K562 (cell line): ENCODE measurements at regions not wholly inside any gene's neighbourhood (a gene's known extent, or its start where the extent isn't known, plus 50 kb on each side); places are given as distances from the start of the nearest gene placed in this dataset.
A peak's percentile ranks its signal among the peaks of the same experiment; 100 is the strongest.

Experiments
- ATAC-seq: fragments of 200-7000 bp; cut with Tn5 transposase; 3 replicates; pipeline ENCODE4 v1.9.1; 2020; ENCODE audit warnings: moderate library complexity
- BruUV-seq: library from RNA; stranded (reverse); fragments of 400-500 nt; replicated peaks from 2 replicates; lab custom pipeline; 2021; lab: Mats Ljungman, UMichigan
- CTCF ChIA-PET: fragments of 300-600 bp; formaldehyde crosslinking; extraction: SDS; loops from one replicate; lab custom pipeline; 2021; ENCODE audit warnings: low intra/inter-chr PET ratio; lab: Yijun Ruan, JAX
- POLR2A ChIA-PET: fragments of 300-600, 350-650 bp; sonication (Branson Sonifier 250); formaldehyde crosslinking; extraction: SDS; loops from one replicate; lab custom pipeline; 2021; ENCODE audit warnings: antibody characterized with exemption, inconsistent platforms; lab: Yijun Ruan, JAX
- DNase-seq, 4 experiments: peaks; one replicate each; pipeline versions ENCODE4 v3.0.0 to v3.0.0-alpha.2; 2011 to 2018; ENCODE audit warnings: low spot score in 3 of 4, mixed read lengths in 3 of 4; ENCODE audit errors: extremely low read depth in 1 of 4
- FAIRE-seq: peaks from 2 replicates; lab custom pipeline; 2011; peaks lifted over from hg19 to GRCh38; lab: Jason Lieb, UNC
- H2AFZ ChIP-seq: 2 replicates; pipeline ENCODE4 v1.6.0; 2011; ENCODE audit warnings: low read depth, low read length, control low read depth, inconsistent platforms
- H3K27ac ChIP-seq: fragments of 200-600 bp; 3 replicates; pipeline ENCODE4 v1.8.0; 2011; ENCODE audit warnings: low read depth, mild to moderate bottlenecking, control low read depth, inconsistent platforms, low read length, moderate library complexity, mixed read lengths; ENCODE audit errors: extremely low read depth
- H3K27me3 ChIP-seq, 2 experiments: fragments of 300-600 bp in 1 of 2; 2 replicates in 1 of 2; 3 replicates in 1 of 2; pipeline versions ENCODE4 v1.6.0 to v1.8.0; 2011; ENCODE audit warnings: inconsistent platforms in 2 of 2, low read length in 2 of 2, mild to moderate bottlenecking in 1 of 2, mixed read lengths in 1 of 2, moderate library complexity in 1 of 2; ENCODE audit not compliant: control insufficient read depth in 2 of 2, insufficient read depth in 2 of 2
- H3K36me3 ChIP-seq: fragments of 300-600 bp; 3 replicates; pipeline ENCODE4 v1.8.0; 2011; ENCODE audit warnings: mild to moderate bottlenecking, low read length, inconsistent platforms; ENCODE audit not compliant: control insufficient read depth, insufficient read depth
- H3K4me1 ChIP-seq, 2 experiments: fragments of 200-600 bp in 1 of 2; replicated peaks in 1 of 2; 2 replicates in 1 of 2; 3 replicates in 1 of 2; pipeline versions ENCODE4 v1.5.1 to v1.8.0; 2011; ENCODE audit warnings: inconsistent platforms in 2 of 2, low read length in 2 of 2, mild to moderate bottlenecking in 1 of 2, mixed read lengths in 1 of 2, moderate library complexity in 1 of 2; ENCODE audit not compliant: control insufficient read depth in 2 of 2, insufficient read depth in 2 of 2
- H3K4me2 ChIP-seq: 2 replicates; pipeline ENCODE4 v1.6.1; 2011; ENCODE audit warnings: low read length, control low read depth, inconsistent platforms, mixed read lengths; ENCODE audit not compliant: insufficient read depth
- H3K4me3 ChIP-seq: fragments of 200-600 bp; sonication (generic), shearing (Covaris generic); 2 replicates; pipeline ENCODE4 v1.5.1; 2016; ENCODE audit warnings: control low read depth, inconsistent platforms
- H3K79me2 ChIP-seq: fragments of 200-600 bp; 3 replicates; pipeline ENCODE4 v1.8.0; 2011; ENCODE audit warnings: low read length, inconsistent platforms; ENCODE audit not compliant: control insufficient read depth, insufficient read depth
- H3K9ac ChIP-seq, 2 experiments: 2 replicates each; pipeline versions ENCODE4 v1.6.0 to v1.6.1; 2011; ENCODE audit warnings: low read depth in 2 of 2, low read length in 2 of 2, control low read depth in 1 of 2, inconsistent platforms in 1 of 2, mild to moderate bottlenecking in 1 of 2, mixed read lengths in 1 of 2; ENCODE audit not compliant: insufficient read depth in 1 of 2
- H3K9me1 ChIP-seq: one replicate; pipeline ENCODE4 v1.6.0; 2011; ENCODE audit warnings: inconsistent platforms, mild to moderate bottlenecking, low read length, moderate library complexity; ENCODE audit not compliant: control insufficient read depth, insufficient read depth
- H3K9me3 ChIP-seq: replicated peaks from 2 replicates; pipeline ENCODE4 v1.5.1; 2011; ENCODE audit warnings: low read depth, low read length, inconsistent platforms; ENCODE audit not compliant: control insufficient read depth, insufficient read depth
- H4K20me1 ChIP-seq: replicated peaks from 2 replicates; pipeline ENCODE4 v1.6.1; 2011; ENCODE audit warnings: low read length, inconsistent platforms, mixed read lengths; ENCODE audit not compliant: control insufficient read depth, insufficient read depth
- CEBPG ChIP-seq, 3 experiments: fragments of 200-800 bp in 1 of 3; sonication (Bioruptor generic) in 1 of 3; sonication (generic) in 1 of 3; formaldehyde crosslinking in 1 of 3; IDR thresholded peaks in 2 of 3; conservative IDR thresholded peaks in 1 of 3; 2 replicates each; pipeline versions ENCODE4 v1.6.1 to v1.8.0; 2016 to 2022; ENCODE audit warnings: missing compliant biosample characterization in 2 of 3, missing genetic modification characterization in 2 of 3, mild to moderate bottlenecking in 1 of 3, missing genetic modification reagents in 1 of 3
- DIDO1 ChIP-seq: fragments of 450-650 bp; IDR thresholded peaks from 2 replicates; pipeline ENCODE4 v1.6.1; 2016; ENCODE audit warnings: low read depth, missing biosample characterization, missing genetic modification characterization
- NFIC ChIP-seq: fragments of 450-650 bp; IDR thresholded peaks from 2 replicates; pipeline ENCODE4 v1.6.1; 2017; ENCODE audit warnings: mild to moderate bottlenecking, inconsistent platforms
- SPI1 ChIP-seq: IDR thresholded peaks from 2 replicates; pipeline ENCODE4 v1.6.1; 2011; ENCODE audit warnings: low read depth, low read length, control low read depth, borderline replicate concordance
- ZC3H8 ChIP-seq: fragments of 450-650 bp; IDR thresholded peaks from 2 replicates; pipeline ENCODE4 v1.6.1; 2017
- WGBS: fragments of 100-300 bp; shearing (Covaris generic); methylation state at CpG from one replicate; pipeline ENCODE4 v1.1.6; 2016; ENCODE audit warnings: low coverage, mixed read lengths; ENCODE audit not compliant: insufficient coverage; ENCODE audit errors: missing lambda C conversion rate; 5-methylcytosine and 5-hydroxymethylcytosine counted together
- in situ Hi-C: fragments of 300-500 bp; cut with MboI; formaldehyde crosslinking; loops from 4 replicates; pipeline ENCODE4 v1.15.0; 2018; ENCODE audit warnings: inconsistent platforms, mixed read lengths
- intact Hi-C: fragments of 100-400 bp; cut with micrococcal nuclease; formaldehyde crosslinking; loops from 2 replicates; pipeline ENCODE4 v1.14.2; 2022
- TF ChIP-seq, protein P1 (sequence below): sonication (generic); formaldehyde crosslinking; IDR thresholded peaks from 2 replicates; pipeline ENCODE4 v1.8.0; 2022; ENCODE audit warnings: missing genetic modification reagents, mild to moderate bottlenecking, moderate library complexity, borderline replicate concordance

DNA sequence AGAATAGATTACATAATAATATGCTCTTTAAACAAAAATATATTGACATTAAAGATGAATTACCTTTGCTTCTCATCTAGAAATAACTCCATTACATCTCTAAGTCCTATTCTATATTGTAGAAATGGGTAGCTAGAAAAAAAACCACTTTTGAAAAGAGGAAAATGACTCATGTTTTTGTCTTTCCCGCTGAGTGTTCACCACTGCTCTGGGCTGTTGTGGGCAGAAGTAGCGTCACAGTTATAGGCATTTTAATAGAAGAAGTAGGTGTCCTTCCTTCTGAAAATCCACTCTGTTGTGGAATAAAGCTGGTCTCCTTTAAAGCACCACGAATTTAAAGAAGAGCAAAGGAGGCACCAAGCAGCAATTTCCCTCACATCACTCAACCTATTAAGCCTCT is 117.6 kb upstream of the NFE2L3 start:
- Histone ChIP-seq H3K9me1 (no peaks in the 10 kb centered on the region), H3K36me3 (no peaks in the 10 kb centered on the region), H2AFZ (no peak overlapping the region), H3K4me1 (no peaks in the 10 kb centered on the region), H3K27ac (no peak overlapping the region), H4K20me1 (no peaks in the 10 kb centered on the region), H3K9me3 (no peaks in the 10 kb centered on the region), H3K4me3 (no peak overlapping the region), H3K27me3 (peaks cover 11 to 23% of the 10 kb centered on the region in 2 experiments; a peak in 4 of 5 replicates), H3K9ac (no peak overlapping the region), H3K79me2 (no peaks in the 10 kb centered on the region), H3K4me2 (no peak overlapping the region)
- in situ Hi-C loops, result no loop called here
- ChIA-PET CTCF (no interaction called here), POLR2A (no interaction called here)
- TF ChIP-seq, protein P1, sequence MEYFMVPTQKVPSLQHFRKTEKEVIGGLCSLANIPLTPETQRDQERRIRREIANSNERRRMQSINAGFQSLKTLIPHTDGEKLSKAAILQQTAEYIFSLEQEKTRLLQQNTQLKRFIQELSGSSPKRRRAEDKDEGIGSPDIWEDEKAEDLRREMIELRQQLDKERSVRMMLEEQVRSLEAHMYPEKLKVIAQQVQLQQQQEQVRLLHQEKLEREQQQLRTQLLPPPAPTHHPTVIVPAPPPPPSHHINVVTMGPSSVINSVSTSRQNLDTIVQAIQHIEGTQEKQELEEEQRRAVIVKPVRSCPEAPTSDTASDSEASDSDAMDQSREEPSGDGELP (CRISPR knock-in tag), result no peak
- no peak for TF ChIP-seq CEBPG (CRISPR knock-in tag; IDR thresholded peaks at IDR 0.05)
- TF ChIP-seq CEBPG (tag; conservative IDR thresholded peaks at IDR 0.05 in 1 of 2, IDR thresholded peaks at IDR 0.05 in 1 of 2), result 0 out of 4 replicates have a peak, but pooled peaks of 1 of the 2 experiments have one; percentile 2
- TF ChIP-seq DIDO1 (tag), result no peak
- TF ChIP-seq ZC3H8, result no peak
- intact Hi-C loops, result no loop called here
- 0% methylated on average over 3 of the region's 3 CpGs for WGBS
- FAIRE-seq, result no peak
- no TSS peak for BruUV-seq
- DNase-seq, result no peak
- no peak for ATAC-seq

DNA sequence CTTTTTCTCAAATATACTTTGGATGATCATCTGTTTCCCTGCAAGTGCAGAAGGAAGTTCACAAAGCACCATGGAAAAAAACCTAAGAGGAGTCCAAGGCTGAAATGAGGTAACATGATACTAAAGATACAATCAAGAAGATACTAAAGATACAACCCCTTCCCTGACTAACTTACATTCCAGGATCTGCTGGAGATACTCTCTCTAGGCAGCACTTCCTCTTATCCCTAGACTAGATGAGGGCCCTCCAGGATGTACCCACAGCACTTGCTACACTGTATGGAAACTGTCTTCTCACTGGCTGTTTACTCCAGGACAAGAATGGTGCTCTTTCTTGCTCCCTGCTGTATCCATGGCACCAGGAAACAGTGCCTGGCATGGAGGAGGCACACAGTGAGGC is 116.4 kb upstream of the NFE2L3 start:
- no peak for FAIRE-seq
- no peak overlapping the region for H3K4me2 ChIP-seq
- H3K27me3 ChIP-seq, result peaks cover 18 to 32% of the 10 kb centered on the region in 2 experiments; a peak in 4 of 5 replicates
- BruUV-seq, result no TSS peak
- no peak for ATAC-seq
- ChIA-PET POLR2A (no interaction called here), CTCF (no interaction called here)
- TF ChIP-seq NFIC, result no peak
- TF ChIP-seq SPI1, result peak; percentile 46; the same call in 1 of the 2 replicates
- no peaks in the 10 kb centered on the region for H3K36me3 ChIP-seq
- no peak for DNase-seq
- in situ Hi-C loops, result no loop called here
- no peaks in the 10 kb centered on the region for H4K20me1 ChIP-seq
- no peak overlapping the region for H3K27ac ChIP-seq
- no peaks in the 10 kb centered on the region for H3K9me1 ChIP-seq
- intact Hi-C loops, result no loop called here
- H3K9me3 ChIP-seq, result no peaks in the 10 kb centered on the region
- no peaks in the 10 kb centered on the region for H3K79me2 ChIP-seq
- no peak overlapping the region for H2AFZ ChIP-seq
- no peak overlapping the region for H3K9ac ChIP-seq
- H3K4me1 ChIP-seq, result no peaks in the 10 kb centered on the region
- no peak overlapping the region for H3K4me3 ChIP-seq
